AG09309 (cell line): ENCODE measurements at regions not wholly inside any gene's neighbourhood (a gene's known extent, or its start where the extent isn't known, plus 50 kb on each side); places are given as distances from the start of the nearest gene placed in this dataset.

ENCODE experiments used
- DNase-seq: peaks from one replicate; pipeline ENCODE4 v3.0.0-alpha.2; 2010; ENCODE audit warnings: low read depth
- H3K4me3 ChIP-seq: 2 replicates; pipeline ENCODE4 v1.5.1; 2011; ENCODE audit warnings: mild to moderate bottlenecking, low read depth, low read length, moderate library complexity; ENCODE audit not compliant: control insufficient read depth
- CTCF ChIP-seq: IDR thresholded peaks from 2 replicates; pipeline ENCODE4 v1.5.1; 2011; ENCODE audit warnings: mild to moderate bottlenecking, low read depth, low read length, inconsistent platforms; ENCODE audit not compliant: insufficient read depth, control insufficient read depth; ENCODE audit errors: missing control alignments

- no peak for DNase-seq
- no peak for TF ChIP-seq CTCF
- H3K4me3 ChIP-seq: no peak overlapping the region
Measured at GRCh38 chr12:111170543-111170942, 198.4 kb downstream of the PHETA1 start.

- DNase-seq: no peak
- no peak overlapping the region for H3K4me3 ChIP-seq
- TF ChIP-seq CTCF: no peak
Measured at GRCh38 chr12:111169456-111169855, 199.4 kb downstream of the PHETA1 start.

GRCh38 chr12:111169032-111169431, 199.9 kb downstream of the PHETA1 start:
- TF ChIP-seq CTCF: no peak
- no peak for DNase-seq

GRCh38 chr12:111168009-111168900, 200.6 kb downstream of the PHETA1 start:
- no peak for TF ChIP-seq CTCF
- H3K4me3 ChIP-seq: no peak overlapping the region
- no peak for DNase-seq

More at GRCh38 chr12:111169032-111169431, 199.9 kb downstream of the PHETA1 start:
- H3K4me3 ChIP-seq: no peak overlapping the region

GRCh38 chr12:111166779-111167540, 201.9 kb downstream of the PHETA1 start:
- no peak for TF ChIP-seq CTCF
- no peak for DNase-seq
- no peak overlapping the region for H3K4me3 ChIP-seq

- DNase-seq: no peak
- H3K4me3 ChIP-seq: no peak overlapping the region
- TF ChIP-seq CTCF: no peak
Measured at GRCh38 chr12:111164833-111165525, 203.9 kb downstream of the PHETA1 start.
